Stimulated activated CD8-positive, alpha-beta memory T cell treated with anti-CD3 and anti-CD28 coated beads, Interleukin-7, amount 100 ng/mL, for 24 hours (primary cell): ENCODE measurements at regions not wholly inside any gene's neighbourhood (a gene's known extent, or its start where the extent isn't known, plus 50 kb on each side); places are given as distances from the start of the nearest gene placed in this dataset.

Experiments used
- DNase-seq: peaks from one replicate; pipeline ENCODE4 v3.0.0-alpha.2; 2020; ENCODE audit warnings: low read depth

DNA sequence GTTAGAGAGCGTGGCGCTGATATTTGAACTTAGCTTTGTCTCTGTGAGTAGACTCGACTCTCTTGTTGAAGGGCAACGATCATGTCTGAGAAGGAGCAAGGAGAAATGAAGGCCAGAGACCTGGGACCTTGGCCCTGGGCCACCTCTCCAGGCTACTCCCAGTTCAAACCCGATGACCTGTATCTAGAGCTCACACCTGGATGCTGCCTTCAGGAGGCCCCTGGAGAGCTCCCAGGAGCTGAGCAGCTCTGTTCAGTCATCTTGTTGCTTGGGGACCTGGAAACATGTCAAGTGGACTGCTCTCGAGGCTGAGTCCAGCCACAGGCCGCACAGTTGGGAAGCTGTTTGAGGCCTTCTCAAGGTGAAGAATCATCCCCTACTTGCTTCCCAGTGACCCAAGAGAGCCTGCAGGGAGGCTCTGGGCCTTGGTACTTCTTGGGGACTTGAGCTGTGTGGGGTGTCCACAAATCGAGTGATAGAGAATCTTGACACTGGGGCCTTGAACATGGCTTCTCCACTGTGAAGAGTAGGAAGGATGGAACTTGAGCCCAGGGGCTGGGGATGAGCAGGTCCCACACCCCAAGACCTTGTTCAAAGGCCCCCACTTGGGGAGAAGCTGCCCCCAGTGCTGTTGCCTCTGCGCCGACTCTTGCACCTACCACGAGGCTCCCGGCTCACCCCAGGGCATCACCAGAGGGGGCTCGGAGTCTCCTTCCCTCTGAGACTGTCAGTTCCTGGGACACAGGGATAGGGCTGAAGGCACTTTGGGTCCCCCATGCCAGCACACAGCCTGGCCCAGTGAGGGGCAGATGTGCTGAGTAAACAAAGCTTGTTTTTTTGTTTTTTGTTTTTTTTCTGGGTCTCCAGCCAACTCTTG is 112.1 kb downstream of the IRX5 start:
- no peak for DNase-seq

DNA sequence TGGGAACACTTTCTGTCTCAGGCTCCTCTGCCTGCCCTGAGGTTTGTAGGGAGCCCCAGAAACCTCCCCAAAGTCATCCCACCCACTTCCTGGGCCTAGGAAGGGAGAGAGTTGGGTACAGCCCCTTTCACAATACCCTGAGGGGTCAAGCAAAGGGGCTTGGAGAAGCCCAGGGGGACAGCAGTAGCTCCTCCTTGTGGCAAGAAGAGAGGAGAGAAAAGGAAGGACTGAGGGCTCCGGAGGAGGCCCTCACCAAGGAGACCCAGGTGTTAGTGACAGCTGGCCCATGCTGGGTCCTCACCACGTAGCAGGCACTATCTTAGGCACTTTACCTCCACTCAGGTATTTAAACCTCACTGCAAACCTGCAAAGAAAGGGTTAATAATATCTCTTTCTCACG is 112.8 kb downstream of the IRX5 start:
- DNase-seq, result no peak

DNA sequence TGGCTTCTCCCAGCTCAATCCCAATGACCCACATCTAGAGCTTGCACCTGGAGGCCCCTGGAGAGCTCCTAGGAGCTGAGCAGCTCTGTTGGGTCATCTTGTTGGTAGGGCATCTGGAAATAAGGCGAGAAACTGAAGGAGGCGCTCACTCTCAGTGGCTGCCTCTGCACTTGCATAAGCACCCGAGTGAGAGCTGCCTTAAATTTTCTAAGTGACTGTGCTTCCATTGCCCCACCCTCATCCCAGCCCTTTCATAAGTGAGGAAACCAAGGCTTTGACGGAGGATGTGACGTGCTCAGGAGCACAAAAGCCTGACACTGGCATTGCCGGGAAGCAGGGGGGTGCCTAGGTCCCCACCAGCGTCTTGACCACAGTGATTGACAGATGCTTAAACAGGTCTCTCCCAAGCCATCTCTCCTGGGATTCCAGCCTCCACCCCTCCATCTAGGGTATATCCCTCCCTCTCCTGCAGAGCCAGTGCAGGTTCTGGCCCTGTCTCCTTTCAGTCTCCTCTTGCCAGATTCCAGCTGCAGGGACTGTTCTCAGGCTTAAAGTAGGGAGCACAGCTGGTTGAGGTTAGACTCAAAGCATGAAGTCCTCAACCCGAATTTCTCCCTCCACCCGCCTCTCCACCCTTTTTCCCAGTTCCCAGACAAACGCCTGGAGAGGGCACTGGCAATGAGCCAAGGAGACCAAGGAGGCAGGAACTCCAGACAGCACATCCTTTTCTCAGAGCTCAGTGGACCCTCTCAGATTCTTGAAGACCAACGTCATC is 113.7 kb downstream of the IRX5 start:
- DNase-seq, result no peak

DNA sequence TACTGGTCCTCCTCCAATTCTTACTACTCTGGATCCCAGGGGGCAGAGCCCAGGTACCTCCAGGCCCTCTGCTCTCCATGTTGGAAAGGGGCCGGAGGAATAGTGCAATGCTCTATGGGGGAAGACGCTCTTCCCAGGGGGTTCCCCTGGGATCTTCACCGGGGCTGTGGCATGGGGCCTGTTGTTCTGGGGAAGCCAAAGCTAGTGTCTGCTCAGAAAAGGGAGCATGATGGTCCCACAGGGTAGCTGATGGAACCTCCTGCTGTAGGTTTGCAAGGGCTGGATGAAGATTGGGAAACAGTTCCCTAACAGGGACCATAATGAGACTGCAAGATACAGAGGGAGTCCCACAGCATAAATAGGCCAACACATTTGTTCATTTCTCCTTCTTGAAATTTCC is 114.7 kb downstream of the IRX5 start:
- no peak for DNase-seq

DNA sequence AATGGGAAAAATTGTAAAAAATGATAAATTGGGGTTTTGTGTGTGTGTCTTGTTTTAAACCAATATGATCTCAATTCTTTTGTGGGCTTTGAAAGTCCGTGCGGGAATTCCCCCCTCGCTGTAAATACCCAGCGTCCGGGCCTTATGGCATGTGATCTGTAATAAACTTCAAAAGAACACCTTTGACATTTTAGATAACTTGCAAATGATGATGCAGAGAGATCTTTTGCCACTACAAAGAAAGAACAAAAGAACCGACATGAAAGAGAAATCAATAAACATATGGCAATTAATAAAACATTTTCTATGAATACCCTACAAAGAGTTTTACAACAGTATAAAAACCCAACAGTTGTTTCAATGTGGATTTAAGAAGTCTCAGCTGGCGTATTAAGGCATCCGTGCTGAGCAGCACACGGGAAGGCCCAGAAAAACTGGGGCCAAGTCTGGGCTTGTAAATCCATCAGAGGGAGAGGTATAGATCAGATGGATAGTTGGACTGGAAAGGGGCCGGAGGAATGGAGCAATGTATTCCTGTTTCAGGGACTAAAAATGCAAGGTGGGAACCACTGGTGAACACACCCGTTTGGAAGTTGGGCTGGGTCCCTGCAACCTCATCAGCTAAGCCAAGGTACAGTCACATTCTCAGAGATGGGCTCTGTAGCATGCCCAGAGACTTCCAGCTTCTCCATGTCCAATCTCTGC is 115.2 kb downstream of the IRX5 start:
- DNase-seq, result no peak

DNA sequence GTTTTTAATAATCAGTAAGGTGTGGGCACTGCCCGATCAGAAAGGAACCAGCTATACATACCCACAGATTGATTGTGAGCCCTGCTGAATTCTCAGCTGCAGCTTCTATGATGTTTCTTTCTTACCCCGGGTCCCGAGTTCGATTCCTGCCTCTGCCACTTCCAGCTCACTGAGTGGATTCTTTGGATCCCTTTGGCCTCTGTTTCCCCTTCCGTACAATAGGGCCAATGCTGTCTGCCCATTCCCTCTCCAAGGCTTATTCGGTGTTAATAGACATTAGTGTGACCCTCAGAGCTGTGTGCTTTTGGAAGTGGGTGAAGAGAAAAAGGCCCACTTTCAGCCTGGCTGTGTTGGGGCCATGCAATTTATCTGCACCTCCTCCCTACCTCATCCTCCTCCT is 115.8 kb downstream of the IRX5 start:
- no peak for DNase-seq

DNA sequence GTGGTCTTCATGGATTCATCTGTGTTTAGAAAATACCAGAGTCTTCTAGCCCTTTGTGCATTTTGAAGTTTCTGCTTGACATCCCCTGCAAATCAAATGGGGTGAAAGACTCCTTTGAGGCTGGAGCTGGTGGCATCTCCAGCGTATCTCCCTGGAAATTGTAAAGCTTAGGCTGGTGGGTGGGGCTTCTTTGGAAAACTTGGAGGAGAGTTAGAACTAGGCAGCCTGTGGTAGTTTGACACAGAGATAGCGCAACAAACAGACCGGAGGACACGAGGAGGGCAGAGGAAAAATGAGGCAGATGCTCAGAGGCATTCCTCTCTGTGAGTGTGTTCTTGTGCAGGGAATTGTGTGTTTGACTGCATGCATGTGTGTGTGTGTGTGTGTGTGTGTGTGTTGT is 116.3 kb downstream of the IRX5 start:
- no peak for DNase-seq

DNA sequence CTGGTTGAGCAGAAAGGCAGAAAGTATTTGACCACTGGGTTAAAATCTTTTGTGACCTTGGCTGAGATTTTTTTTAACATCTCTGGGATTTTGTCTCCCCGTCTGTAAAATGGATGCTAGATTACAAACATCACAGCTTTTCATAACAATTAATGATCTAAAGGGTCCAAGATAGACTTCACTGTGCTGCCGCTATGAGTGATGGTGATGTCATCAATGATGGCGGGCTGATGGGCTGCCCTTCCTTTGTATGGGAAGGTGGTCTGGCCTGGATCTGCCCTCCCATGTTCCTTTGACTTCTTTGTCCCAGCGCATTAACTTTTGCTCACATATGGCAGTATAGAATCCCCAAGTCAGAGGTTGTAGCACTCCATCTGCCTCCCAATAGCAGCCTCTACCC is 116.7 kb downstream of the IRX5 start:
- no peak for DNase-seq

DNA sequence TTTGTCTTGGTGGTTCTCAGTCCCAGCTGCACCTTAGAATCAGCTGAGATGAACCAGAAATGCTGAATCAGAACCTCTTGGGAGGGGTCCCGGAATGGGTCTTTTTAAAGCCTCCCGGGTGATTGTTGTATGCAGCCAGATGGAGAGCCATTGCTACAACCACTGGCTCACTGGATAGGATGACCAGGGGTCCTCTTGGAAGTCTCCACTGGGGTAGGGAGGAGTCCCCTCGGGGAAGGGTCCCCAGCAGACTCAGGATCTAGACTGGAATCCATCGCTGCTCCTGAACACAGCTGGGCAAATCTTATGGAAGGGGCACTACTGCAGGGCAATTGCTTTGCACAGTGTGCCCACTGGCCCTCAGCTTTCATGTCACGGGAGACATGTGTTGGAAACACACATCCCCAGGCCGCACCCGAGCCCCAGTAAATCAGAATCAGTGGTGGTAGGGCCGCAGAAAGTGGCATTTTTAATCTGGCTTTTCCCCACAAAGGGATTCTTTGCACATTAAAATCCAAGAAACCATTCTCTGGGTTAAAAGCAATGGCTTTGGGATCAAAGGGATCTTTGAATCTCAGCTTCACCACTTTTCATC is 117.3 kb downstream of the IRX5 start:
- DNase-seq, result no peak

DNA sequence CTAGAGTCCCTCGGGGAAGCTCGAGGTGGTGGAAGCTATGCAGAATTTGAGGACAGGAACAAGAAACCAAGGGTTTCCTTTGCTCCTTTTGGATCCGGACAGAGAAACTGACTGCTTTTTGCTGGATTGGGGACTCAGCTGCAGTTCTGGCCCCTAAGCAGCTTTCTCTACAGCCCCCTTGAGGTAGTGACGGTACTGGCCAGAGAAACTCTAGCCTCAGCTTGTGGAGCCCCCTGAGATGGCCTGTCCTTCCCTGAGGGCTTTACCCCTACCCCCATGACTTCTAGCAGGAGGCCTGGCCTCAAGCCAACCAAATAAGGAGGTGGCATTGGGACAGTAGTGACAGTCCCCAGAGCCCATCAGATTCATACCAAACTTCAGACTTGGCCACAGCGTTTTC is 118.1 kb downstream of the IRX5 start:
- no peak for DNase-seq

DNA sequence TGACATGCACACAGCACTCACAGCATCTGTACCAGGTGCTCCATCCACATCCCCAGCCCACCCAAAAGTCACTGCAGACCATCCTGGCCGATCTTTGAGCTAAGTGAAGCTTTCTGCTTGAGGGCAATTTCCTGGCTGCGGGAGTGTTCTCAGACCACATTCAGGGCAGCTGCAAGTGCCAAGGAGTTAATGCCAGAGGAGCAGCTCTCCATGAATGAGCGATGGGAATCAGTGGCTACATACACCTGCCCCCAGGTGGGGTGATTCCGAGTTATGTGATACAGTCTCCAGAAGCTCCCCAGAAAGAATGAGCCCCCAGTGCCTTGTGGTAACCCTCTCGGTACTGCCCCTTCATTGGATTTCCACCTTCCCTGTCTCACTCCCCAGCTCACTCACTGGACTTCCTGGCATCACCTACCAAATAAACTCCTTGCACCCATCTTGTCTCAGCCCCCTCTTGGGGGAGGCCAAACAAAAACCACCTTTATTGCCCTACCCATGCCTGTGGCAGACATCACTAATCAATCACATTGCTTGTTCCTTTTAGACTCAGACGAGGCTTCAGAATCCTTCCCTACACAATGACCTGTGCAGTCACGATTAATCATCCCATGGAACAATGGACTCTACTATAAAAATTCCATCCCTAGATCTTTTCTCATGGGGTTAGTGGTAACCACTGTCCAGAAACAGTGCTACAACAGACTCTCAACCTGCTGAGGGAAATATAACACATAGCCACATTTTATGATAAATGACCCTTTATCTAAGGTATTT is 121.1 kb downstream of the IRX5 start:
- no peak for DNase-seq

DNA sequence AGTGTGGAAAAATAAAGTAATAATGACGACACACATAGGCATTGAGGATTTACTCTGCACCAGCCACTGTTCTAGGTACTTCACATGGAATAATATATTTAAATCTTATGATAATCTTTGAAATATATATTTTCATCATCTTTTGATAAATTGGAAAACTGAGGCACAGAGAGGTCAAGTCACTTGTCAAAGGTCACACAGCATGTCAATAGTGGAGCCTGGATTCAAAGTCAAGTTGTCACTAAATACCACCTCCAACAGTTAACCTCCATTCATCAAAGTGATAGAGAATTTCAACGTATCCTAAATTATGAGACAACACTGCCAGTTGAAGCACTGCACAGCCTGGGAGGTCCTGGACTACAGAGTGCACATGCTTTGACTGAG is 121.7 kb downstream of the IRX5 start:
- DNase-seq, result no peak

DNA sequence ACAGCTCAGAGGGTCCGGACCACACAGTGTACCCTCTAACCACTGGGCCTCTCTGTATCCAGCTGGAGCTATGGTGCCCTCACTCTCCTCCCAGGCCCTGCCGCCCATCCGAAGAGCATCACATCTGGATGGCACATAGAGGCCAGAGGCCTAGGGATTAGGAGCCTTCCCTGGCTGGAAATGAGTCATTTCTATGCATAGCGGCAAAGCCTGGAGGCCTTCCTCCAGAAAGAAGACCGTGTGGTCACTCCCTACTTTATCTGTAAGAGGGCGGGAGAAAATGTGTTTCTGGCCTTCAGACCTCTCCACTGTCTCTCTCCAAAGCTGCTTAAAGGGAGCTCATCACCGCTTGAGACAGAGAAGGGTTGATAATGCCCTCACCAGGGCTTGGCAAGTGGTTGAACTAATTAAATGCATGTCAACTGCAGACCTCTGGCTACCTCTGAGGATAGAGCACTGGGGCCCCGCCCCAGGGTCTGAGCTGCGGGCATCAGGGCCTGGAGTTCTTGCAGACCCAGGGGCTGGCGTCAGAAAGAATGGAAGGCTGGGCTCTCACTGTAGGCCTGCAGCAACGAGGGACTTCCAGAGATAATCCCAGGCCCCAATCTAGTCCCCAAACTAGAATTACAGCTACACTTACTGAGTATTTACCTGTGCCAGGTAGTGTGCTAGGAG is 122.2 kb downstream of the IRX5 start:
- DNase-seq, result no peak

DNA sequence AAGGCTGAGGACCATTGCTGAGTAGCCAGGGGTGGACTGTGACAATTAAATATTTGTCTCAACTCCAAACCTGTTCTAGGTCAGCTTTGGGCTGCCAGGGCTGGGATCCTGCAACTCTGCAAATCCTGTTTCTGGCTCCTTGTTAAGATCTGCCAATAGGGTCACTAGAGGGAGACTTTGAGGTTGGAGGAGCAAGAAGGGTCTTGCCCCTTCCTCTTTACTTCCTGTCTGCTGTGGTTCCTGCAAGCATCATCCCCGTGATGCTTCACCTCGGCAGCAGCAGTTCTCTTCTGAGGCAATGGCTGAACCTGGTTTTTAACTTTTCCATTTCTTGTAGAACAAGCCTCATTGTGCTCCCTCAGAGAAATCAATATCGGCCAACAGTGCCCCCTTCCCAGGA is 124.6 kb downstream of the IRX5 start:
- no peak for DNase-seq

DNA sequence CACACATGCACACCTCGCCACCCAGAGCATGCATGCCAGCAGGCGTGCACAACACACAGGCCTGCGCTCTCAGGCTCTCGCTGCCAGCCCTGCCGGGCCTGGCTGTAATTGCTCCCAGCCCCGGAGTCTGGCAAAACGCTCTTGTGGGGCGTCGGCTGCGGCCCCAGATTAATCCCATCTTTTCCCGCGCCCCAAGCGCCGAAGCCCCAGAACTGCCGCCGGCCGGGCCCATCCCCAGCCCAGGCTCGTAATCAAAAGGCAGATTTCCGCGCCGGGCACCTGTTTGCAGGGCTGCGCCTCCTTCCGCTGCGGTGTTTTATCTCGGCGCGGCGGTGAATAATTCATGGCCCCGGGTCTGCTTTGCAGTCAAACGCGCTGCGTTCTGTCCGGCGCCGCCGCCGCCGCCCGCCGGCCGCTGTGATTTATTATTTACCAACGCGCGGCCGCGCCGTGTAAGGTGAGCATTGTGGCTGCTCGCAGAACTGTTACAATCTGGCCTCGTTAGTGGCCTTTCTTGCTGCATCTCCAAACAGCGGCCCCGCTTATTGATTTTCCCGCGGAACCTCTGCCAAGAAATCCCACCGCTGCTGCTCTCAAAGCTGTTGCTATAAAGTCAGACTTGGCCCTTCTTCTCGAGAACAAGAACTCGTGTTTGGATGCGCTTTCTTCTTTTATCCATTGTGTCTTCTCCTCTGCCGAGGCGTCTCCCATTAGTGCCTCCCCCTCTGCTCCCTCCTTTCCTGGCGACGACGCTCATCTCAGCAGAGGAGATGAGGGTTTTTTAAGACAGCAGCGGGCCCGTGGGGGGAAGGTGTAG is 126.1 kb downstream of the IRX5 start:
- DNase-seq, result no peak

DNA sequence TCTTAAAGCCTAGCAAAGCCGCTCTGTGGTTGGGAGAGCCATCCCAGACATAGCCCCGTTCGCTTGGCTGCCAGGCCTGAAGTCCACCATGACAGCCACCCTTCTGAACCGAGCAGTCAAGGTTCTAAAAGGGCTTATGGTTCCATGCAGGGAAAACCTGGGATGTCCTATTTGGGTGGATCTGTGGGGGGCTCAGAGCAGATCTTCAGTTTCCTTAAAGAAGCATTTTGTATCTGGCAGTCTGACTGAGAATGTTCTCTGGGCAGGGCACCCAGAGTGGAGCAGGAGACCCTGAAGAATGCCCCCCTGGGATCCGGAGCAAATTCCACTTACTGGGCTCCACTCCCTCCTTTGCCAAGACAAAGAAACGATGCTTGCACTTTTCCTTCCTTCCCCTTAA is 127.2 kb downstream of the IRX5 start:
- DNase-seq, result no peak

DNA sequence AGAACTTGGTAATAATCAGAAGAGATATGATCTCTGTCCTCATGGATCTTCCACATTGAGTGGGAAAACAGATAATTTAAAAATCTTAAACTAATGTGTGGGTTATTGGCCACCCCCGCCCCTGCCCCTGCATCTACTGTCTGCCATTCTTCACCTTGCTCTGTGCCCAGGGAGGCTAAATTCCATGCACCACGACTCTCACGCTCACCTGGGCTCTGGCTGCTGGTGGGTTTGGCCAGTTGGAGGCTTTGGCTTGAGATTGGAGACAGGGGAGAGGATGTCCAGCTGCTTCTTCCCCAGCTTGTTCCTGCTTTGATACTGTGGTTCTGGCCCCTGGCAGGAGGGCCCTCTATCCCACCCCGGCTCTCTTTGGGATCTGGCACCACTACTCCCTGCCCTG is 127.9 kb downstream of the IRX5 start:
- DNase-seq, result no peak

DNA sequence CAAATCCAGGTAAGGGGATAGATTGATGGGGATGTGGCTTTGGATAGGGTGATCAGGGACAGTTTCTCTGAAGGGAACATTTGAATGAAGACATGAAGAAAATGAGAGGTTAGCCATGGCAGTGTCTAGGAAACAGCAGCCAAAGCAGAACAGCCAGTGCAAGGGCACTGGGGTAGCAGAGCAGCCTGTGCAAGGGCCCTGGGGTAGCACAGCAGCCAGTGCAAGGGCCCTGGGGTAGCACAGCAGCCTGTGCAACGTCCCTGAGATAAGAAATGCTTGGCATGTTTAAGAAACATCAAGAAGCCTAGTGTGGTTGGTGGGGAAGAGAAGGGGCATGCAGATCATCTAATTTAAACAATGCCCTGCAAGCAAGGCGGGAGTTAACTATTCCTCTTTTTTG is 128.5 kb downstream of the IRX5 start:
- no peak for DNase-seq

DNA sequence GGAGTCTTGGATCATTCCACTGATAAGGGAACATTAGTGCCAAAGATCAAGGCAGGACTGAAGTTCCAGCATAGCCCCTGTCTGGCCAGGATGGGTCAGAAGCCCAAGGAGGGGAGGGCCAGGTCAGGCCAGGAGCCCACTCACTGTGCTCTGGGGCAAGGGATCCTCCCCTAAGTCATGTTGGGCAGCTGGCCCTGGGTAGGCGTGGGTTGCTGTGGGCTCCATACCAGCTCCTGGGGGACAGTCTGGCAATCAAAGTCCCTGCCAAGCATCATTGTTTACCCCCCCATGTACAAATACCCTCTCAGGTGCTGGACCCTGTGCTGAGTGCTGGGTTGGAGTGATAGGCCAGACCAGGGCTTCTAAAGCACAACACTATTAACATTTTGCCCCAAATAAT is 130.5 kb downstream of the IRX5 start:
- no peak for DNase-seq

DNA sequence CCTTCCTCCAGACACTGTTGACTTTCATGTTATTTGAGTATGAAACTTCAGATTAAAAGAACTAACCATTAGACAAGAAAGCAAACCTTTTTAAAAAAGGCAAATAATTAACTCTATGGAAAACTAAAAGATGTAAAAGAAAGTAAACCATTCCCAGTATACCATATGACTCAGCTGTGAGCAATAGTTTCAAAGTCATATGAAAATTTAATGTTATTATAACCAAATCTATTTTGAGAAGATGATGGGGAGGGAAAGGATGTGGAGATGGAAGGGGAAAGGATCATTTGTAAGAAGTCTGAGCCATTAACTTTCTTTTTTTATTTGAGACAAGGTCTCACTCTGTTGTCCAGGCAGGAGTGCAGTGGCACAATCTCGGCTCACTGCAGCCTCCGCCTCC is 131.8 kb downstream of the IRX5 start:
- DNase-seq, result no peak
